C1 segment of cervical spinal cord (tissue), 14 donors: ENCODE measurements at regions not wholly inside any gene's neighbourhood (a gene's known extent, or its start where the extent isn't known, plus 50 kb on each side); places are given as distances from the start of the nearest gene placed in this dataset.
A peak's percentile ranks its signal among the peaks of the same experiment; 100 is the strongest.

ENCODE experiments used
- DNase-seq, 14 donors: peaks; one replicate each; lab custom pipeline; 2025; lab: John Stamatoyannopoulos, UW

DNA sequence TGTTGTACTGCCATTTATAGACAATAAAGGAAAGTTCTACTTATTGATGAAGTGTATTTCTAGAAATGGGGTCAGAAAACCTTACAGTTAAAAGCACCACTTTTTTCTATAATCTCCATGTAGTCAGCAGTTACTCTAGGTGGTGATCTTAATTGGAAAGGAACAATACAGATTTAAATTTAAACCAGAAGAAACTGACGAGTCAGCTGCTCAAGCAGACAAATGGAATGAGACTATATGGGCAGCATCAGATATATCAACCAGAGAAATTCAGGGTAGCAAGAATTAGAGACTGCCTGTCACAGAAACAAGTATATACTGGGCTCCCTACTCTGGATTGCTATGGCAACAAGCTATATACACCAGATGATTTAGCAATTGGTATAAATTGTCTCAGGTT lies 99.6 kb upstream of the SCG2 start:
- DNase-seq = no peak

DNA sequence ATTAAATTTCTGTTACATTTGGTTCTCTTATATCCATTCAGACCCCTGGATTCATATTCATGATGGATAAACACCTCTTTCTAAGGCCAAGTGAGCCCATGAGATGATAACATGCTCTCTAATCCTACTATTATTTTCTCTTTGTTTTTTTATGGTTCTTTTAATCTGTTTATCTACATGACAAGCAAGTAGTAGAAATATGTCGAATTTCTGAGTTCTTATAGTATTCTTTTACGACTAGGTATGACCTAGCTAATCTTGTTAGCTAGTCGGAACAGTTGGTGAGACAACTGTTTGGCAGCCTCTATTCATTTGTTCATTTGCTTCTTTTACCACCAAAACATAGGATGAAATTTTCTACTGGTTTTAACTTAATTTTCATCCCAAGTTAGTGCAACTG lies 98.1 kb upstream of the SCG2 start:
- DNase-seq = no peak

DNA sequence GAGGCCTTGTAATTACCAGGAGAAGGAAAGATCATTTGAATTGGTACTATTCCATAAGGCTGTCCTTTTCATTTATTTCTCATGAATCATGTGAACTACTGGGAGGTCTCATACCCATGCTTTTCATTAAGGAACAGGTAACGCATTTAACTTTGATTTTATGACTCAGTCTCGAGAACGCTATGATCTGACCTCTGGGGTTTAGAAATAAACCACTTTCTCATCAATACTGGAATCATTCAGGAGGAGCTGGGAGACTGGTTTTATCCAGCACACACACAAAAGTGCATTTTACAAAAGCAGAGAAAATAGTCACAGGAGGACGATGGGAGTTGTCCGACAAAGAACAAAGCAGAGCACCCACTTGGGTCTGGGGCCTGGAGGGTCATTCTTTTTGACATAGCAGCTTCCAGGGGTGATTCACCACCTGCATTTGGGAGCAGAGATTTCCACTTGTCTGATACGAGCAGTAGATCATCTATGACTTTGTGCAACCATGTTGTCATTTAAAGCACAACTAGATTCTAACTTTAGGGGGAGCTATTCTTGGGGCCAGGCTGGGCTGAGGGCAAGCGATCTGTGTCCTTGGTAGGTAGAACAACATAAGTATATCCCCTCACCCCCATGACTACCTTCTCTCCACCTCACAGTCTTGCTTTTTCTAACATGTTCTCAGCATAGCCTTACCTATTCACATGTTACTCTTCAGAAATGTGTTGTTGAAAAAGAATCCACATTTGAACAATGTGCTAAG lies 95.9 kb upstream of the SCG2 start:
- no peak for DNase-seq

DNA sequence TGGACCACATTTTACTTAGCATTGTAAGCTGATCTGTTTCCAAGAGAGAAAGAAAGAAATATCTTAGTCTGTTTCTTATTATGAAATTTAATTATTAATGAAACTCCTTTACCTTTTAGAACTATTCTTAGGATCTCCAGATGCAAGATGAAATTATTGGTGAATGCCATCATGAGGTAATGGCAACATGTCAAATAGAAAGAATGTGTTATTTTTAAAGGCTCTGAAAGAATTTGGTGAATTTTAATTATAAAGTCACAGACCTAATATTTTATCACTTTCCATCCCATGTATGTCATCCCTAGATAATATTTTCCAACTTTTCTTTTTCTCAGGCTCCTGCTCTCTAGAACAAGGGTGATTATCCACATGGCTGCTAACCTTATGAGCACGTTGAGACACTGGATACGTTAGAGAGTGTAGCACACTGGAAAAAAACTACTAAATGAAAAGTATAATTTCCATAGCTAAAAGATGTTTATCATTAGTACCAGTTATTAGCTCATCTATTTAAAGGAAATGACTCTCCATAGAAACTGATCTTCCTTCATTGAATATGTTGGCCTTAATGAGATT lies 95.2 kb upstream of the SCG2 start:
- DNase-seq = no peak

DNA sequence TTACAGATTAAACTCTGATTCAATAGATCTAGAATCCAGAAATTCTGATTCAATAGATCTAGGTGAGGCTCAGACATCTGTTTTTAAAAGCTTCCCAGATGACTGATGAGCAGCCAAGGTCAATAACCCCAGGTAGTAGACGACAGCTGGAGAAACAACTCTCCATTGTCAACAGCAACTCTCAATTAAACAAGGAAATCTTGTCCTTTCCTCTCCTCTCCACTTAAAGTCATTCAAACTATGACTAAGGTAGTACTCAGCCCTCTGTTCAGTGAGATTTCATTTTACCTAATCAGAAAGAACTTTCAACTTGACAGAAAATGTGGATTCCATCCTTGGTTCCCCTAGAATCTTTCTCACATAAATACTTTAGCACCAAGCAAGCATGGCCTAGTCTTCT lies 94.6 kb upstream of the SCG2 start:
- no peak for DNase-seq

DNA sequence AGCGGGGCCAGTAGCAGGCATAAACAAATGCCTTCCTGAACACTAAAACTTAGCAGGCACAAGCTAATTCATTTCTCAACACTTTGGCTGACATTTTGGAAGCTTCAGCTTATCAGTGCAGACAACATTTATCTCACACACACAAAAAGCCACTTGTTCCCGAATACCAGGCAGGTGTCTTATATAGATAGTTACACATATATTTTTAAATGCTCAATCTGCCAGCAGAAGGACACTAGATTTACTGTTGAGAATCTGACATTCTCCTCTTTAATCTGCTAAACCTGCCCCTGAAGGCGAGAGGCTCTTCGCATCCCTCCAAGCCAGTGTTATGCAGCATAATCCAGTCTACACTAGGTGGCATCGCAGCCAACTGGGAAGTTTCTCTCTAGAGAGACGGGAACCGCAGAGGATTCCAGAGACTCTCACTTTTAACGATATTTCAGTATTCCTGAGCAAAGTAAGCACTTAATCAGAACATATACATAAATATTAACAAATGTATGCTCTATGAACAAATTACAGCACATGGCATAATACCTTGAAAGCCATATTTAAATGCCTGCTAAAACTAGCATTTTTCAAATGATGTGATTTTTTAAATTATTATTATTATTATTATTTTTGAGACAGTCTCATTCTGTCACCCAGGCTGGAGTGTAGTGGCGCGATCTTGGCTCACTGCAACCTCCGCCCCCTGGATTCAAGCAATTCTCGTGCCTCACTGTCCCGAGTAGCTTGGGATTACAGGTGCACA lies 90.2 kb upstream of the SCG2 start:
- peak in 2 of 14 donors; percentile 2 to 8 for DNase-seq

DNA sequence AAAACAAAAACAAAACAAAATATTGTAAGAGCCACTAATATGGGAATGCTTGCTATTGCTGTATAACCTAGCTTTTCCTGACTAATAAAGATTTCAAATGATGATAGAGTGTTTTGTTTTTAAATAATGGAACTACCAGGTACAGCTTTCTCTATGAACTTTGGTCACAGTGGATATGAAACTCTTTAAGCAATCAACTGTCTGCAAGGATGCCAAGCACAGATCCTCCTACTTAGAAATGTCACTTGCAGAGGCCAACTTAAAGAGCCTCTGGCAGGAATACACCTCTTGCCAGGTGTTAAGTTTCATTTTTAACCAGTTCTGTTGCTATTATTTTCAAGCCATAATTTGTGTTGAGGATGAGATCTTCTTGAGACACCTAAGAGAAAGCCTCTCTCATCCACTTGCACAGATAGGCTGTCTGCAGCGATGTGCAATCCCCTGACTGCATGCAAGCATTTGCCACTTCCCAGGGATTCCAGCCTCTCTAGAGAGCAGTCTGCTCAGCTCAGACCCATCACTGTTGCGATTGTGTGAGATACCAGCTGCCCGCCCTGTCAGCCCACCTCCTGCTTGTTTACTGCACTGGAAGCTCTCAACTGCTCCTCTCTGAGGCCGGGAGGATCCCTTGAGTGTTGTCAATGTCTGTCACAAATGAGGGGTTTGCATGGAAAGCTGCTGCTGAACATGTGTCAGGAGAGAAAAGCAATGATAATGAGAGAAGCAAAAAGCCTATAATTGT lies 86.1 kb upstream of the SCG2 start:
- DNase-seq = no peak

DNA sequence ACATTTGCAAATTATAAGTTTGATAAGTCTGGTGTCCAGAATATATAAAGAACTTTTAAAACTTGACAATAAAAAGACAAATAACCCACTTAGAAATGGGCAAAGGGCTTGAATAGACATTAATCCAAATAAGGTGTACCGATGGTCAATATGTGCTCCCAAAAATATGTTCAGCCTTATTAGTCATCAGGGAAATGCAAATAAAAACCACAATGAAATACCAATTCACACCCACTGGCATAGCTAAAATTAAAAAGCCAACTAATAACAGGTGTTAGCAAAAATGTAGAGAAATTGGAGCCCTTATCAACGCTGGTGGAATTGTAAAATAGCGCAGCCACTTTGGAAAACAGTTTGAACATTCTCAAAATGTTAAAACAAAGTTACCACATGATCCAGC lies 79.0 kb upstream of the SCG2 start:
- no peak for DNase-seq

DNA sequence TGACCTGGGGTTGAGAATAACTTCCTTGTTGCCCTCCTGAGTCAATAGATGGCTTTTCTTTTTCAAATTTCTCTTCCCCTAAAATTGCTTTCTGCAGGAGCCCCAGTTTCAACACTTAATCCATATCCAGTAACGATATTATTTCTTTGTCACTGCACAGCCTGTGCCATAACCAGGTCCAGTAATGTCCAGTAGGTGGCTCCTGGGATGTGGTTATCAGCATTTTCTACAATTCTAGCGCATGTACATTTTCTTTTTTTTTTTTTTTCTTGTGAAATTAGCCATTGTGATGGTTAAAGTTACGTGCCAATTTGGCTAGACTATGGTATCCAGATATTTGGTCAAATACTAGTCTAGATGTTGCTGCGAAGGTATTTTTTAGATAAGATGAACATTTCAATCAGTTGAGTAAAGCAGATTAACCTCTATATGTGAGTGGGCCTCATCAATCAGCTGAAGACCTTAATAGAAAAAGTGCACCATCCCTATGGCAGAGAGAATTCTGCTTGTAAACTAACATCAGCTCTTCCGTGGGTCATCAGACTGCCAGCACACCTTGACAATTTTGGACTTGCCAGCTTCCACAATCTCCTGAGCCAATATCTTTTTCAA lies 72.9 kb upstream of the SCG2 start:
- no peak for DNase-seq

DNA sequence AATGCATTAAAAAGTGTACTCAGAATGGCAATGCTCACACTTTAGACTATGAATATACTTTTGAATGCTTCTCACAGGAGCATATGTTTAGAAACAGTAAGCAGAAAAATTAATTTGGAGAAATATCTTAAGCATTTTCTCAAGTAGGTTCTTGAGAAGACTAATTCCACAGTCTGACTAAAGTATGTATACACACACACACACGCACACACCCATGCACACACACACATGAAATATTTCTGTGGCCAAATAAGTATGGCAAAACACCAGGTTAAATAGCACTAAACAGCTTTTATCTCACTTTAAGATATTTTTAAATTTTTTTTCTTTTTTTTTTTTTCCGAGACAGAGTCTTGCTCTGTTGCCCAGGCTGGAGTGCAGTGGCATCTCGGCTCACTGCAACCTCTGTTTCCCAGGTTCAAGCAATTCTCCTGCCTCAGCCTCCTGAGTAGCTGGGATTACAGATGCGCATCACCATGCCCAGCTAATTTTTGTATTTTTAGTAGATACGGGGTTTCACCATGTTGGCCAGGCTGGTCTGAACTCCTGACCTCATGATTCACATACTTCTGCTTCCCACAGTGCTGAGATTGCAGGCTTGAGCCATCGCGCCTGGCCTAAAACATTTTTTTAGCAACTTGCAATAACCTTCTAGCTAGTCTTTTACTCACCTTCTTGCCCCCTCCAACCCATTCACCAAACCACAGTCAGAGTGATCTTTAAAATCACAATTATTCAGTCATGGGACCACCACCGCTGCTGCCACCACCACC lies 67.5 kb upstream of the SCG2 start:
- no peak for DNase-seq

DNA sequence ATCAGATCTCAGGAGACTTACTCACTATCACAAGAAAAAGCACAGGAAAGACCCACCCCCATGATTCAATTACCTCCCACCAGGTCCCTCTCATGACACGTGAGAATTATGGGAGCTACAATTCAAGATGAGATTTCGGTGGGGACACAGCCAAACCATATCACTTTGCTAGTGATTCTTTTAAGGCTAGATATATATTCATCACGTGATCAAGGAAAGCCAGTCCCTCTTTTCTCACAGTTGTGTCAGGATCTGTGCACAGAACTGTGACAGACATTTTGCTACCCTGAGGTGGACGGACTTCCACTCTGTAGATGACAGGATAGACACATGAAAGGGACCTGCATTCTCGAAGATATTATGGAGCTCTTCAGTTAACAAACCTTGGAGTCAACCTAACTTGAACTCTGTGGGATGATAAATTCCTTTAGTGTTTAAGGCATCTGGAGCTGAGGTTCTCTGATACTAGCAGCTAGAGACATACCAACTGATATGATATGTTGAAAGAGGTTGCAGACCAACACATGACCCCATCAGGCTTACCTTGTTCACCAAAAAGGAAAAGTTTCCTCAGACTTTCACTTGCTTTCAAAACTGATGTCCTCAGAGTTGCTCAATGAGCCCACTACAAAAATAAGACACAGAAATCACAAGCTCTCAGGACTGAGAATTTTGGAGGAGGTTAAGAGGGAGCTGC lies 66.3 kb upstream of the SCG2 start:
- no peak for DNase-seq

DNA sequence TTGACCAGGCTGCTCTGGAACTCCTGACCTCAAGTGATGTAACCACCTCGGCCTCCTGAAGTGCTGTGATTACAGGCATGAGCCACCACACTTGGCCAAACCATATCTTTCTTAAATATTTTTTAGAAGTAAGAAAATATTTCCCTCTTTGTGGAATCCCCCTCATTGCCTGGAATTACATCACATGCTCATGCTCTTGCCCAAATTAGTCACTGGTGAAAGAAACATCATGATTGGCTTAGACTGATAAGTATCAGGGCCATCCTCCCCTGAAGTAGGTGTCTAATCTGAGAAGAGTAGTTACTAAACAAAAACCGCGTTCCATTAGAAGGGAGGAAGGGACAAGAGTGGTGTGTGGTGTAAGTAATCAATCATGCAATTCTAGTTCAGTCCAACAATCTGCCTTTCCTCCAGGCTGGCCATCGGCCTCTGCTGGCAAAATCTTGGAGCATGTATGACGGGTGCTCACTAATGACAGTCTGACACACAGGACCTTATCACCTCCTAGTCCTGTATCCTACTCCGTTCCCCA lies 52.3 kb upstream of the SCG2 start:
- DNase-seq = no peak

DNA sequence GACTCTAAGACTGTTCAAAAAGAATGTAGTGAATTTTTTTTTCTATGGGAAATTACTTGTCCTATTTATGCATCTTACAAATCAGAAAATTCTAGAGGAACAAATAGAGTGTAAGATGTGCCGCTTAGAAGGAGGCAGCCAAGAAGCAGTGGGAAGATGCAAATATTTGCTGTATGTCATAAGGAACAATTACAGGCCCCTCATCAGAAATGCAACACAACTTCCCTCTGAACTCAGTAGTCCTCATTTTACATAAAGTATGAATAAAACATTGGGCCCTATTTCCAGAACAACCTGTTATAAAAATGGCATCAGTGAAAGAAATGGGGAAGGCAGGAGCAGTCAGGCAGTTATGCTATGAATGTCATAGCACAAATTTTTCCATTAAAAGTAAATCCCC lies 50.7 kb upstream of the SCG2 start:
- DNase-seq = no peak

DNA sequence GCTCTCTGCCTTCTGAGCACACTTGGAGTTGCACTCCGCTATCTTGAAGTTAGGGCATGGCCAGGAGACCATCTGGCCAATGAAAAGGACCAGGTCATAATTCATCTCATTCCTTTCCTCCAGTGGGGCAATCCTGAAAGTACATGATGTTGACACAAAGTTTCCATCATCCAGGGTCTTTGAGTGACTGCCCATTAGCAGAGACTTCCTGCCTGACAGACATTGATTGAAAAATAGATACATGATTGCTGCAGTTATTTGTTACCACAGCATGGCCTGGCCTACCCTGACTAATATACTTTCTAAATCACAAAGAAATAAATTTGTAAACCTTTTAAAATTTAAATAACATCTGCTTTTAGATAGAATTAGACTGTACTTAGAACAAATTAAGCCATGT lies 50.0 kb upstream of the SCG2 start:
- no peak for DNase-seq
